GM21360 (cell line): ENCODE measurements at regions not wholly inside any gene's neighbourhood (a gene's known extent, or its start where the extent isn't known, plus 50 kb on each side); places are given as distances from the start of the nearest gene placed in this dataset.

ENCODE experiments used
- ATAC-seq: cut with Tn5 transposase; IDR thresholded peaks from one replicate; pipeline ENCODE4 v1.9.1; 2021; ENCODE audit warnings: mild to moderate bottlenecking, moderate library complexity; ENCODE audit not compliant: unreplicated experiment

DNA sequence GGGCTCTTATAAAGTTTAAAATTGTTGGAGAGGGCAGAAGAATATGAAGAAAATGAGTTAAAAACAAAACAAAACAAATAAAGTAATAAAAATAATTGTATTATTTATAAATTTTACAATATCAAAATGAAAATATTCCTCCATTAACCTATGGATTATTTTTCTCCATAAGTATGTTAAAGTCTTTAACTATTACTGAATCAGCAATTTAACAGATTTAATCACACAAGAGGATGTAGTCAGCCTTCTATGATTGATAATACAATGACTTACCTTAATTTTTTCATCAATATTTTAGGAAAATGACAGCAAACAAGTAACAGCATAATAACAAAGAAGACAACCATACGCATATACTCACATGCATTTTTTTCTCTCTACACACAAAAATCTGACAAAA lies 1195.3 kb upstream of the NUDT12 start:
- no peak for ATAC-seq

DNA sequence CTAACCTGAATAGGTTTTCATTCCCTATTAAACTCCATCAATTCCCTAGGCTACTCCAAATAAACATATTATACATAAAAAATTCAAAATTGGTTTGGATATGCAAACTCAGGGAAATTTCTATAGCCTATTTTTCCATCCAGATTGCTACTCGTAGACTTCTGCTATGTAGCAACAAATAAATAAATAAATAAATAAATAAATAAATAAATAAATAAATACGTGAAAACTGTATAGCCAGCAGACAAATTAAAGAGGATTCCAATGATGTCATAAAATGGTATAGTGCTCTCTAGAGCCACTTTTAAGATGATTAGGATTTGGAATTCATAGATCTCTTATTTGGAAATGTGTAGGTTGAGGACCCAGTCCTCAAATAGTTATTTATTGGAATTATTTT lies 1193.2 kb upstream of the NUDT12 start:
- no peak for ATAC-seq

DNA sequence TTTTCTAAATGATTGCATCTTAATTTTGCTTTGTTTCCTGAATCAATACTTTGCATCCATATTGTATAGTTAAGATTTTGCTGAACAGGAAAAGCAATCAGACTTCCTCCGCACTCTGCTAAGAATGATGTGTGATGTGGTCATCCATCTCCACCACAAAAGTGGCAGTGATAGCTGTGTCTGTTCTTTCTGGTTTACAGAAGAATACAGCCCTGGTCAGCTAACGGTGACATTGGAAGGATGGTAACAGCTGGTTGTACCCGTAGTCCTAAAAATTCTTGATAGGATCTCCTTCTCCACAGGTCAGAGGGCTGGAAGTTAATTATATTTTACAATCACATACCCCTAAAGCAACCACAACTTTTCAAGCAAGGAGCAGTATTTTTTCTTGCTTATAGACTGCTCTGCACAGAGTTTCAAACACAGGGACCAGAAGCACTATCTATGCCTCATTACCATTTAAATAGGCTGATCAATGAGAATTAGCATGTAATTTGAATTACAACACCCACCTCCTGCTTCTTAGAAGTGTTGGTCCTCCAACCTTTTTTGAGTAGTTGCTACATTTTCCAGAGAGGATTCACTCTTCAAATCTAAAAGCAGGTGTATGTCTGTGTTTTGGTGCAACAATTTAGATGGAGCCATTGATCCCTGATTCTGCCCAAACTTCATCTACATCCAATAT lies 1191.9 kb upstream of the NUDT12 start:
- ATAC-seq = no peak

DNA sequence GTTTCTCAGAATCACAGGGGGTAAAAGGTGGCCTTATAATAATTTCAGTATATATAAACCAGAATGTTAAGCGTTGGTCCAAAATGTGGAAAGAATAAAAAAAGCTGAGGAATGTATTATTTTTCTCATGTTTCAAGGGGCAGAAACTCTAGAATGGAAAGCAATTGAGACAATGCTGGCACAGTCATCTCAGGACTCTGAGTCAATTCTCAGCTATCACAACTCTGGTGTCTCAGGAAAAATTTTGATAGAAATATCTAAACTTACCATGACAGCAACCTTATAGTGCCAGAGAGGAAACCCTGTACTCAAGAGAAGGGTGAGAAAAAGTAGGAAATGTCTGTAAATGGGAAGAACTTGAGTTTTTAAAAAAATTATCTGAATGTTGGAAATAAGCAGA lies 1189.4 kb upstream of the NUDT12 start:
- ATAC-seq = no peak

DNA sequence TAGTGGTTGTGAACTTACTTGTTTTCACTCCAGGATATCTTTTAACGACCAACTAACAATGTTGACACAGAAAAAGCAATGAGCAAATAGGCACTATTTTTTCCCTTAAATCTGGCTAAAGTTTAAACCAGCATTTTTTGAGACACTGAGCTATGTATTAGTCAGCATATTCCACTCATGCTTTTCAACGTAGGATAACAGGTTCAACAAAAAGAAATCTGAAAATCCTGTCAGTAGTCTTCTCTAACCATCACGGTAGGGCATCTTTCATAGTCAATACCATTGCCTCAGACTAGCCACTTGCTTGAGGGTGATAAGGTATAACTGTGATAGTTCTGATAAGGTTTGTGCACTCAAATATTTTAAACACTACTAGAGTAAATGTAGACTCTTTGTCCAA lies 1177.3 kb upstream of the NUDT12 start:
- ATAC-seq = no peak

DNA sequence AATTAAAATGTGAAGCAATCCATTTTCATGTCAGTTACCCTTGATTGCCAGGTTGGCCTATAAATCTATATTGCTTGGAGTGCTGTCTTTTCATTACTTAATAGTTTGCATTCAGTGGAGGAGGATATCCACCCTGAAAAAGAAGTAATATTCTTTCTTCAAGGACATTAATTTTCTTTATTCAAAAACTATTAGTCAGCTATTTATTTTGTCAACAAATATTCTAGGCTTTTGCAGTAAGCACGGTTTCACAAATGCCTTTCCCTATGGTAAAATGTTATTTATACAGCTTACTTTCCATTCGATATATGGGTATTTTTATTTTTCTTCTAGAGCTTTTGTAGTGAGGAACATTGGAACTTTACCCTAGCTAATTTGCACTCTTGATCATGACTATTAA lies 1176.9 kb upstream of the NUDT12 start:
- ATAC-seq = no peak

DNA sequence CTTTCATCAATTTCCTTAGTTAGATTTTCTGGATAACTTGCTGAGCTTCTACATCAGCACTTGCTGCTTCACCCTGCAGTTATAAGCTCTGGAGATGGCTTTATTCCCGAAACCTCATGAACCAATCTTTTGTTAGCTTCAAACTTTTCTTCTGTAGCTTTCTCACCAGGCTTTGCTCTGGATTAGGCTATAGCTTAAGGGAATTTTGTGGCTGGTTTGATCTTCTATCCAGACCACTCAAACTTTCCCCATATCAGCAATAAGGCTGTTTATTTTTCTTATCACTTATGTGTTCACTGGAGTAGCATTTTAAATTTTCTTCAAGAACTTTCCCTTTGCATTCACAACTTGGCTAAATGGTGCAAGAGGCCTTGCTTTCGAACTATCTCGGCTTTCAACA lies 1173.5 kb upstream of the NUDT12 start:
- no peak for ATAC-seq

DNA sequence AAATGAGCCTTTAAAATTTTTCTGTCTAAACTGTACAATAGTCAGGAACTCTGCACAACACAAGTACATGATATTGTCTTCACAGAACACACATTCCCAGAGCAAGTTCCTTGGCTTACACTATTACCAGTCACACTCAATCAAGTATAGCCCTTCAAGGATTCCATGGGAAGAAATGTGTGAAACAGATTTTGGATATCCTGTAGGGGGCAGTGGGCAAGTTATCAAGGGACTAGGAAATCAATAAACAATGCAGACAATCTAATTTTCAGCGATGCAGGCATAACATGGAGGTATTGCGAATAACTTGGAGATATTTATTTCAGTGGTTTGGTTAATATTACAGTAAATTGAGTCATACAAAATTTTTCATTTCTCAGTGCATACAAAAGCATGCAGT lies 1171.5 kb upstream of the NUDT12 start:
- ATAC-seq = no peak

DNA sequence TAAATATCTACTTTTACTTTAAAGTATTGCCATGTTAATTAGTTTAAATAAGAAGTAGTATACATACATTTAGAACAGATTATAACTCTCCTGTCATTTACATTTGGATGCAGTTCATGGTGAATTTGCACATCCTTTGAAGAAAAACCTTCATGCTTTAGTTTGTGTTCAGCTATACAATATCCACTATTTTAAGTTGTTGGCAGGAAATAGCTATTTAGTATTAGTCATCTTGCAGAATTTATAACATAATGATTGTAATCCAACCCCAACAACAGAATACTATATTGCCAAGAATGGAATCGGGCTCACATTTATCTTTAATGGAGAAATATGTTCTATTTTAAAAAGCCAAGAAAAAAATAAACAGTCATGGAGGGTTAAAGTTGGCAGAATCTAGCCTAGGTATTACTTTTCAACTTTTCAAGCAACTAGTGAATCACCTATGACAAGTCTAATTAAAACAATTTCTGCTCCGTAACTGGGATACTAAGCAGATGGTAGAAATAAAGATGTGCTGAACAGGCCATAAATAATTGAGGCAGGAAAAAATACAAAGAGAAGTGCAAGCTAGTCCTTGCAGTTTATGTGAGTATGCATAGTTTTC lies 1170.6 kb upstream of the NUDT12 start:
- ATAC-seq = no peak

DNA sequence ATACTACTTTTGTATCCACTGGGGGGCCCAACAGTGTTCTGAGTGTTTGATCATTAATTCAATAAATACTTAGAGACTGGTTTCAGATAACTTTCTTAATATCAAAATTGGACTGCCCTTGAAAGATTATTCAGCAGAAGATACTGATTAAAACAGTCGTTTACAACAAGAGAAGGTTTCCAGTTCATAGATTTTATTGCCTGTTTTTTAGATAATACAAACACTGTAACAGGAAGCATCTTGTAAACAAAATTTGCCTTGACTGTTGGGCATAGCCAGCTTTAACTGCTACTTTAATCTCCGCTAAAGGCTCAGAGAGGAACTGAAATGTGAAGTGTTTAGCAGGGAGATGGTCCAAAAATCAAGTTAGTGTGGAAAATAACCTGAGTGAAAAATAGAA lies 1168.7 kb upstream of the NUDT12 start:
- ATAC-seq = no peak

DNA sequence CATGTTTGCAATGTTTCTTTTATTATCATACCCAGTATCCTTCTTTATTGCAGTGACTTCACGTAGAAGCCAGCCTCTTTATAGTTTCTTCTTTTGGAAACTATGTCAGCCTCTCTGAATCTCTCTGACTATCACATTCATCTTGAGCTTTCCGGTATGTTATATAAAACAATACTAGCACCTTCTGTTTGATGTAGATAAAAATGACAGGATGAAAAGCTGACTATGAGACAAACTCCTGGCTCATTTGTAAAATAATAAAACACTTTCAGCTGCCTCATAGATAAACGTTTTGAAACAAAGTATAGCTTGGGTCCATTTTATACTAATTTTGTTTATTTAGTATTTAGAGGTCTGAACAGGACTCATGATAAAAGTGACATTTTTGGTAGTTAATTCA lies 1145.4 kb upstream of the NUDT12 start:
- ATAC-seq = no peak

DNA sequence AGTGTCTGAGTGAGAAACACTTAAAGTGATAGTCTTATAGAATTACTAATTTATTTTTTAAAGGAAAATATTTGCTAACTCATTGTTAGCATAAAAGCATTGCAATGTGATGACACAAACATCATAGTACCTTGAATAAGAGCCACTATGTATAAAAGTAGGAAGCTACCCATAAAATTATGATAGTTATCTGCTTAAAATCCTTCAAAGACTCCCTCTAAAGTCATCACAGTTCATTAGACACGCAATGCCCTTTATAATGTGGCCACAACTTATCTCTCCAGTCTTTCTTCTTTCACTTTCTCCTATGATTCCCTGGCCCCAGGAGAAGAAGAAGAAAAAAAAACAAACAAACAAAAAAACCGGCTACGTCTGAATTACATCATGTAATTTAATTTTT lies 1144.0 kb upstream of the NUDT12 start:
- no peak for ATAC-seq

DNA sequence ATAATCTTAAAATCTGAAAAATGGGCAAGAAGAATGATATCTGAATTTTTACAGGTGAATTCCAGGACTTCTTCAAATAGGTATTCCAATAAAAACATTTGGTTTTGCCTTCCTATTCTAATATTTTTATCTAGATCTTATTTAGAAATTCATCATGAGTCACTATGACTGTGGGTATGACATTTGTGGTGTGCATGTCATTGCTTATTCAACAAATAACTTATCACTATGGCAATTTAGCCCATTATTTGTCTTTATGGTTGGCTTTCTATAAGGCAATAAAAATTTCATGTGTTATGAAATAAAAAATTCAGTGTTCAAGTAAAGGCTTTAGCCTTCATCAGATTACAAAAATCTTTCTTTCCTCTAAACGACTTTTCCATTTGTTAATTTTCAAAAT lies 1139.6 kb upstream of the NUDT12 start:
- ATAC-seq = no peak

DNA sequence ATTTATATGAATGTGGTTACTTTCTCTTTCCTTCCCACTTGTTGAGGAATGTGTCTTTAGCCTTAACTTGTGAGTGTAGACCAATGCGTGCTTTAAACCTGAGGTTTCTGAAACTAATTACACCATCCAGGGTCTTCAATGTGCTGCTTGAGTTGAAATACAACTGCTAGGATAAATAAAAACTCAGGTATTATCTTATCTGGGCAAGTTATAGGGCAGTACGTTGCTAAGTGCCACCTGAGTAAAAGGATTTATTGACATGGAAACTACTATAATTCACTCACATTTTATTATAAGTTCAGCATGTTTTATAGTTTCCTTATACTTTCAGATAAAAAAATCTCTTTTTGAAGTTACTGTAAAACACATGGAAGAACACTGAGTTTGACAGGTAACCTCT lies 1136.8 kb upstream of the NUDT12 start:
- no peak for ATAC-seq

DNA sequence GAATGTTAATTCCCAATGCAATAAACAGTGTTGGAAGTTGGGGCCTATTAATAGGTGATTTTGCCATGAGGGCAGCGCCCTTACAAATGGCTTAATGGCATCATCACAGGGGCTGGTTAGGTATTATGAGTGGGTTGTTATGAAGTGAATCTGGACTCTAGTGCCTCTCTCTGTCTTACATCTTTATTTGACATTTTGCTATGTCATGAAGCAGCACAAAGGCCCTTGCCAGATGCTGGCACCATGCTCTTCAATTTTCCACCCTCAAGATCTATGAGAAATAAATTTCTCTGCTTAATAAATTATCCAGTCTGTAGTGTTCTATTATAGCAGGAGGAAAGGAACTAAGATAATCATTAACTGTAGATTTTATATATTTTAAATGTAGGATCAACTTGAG lies 1098.7 kb upstream of the NUDT12 start:
- no peak for ATAC-seq

DNA sequence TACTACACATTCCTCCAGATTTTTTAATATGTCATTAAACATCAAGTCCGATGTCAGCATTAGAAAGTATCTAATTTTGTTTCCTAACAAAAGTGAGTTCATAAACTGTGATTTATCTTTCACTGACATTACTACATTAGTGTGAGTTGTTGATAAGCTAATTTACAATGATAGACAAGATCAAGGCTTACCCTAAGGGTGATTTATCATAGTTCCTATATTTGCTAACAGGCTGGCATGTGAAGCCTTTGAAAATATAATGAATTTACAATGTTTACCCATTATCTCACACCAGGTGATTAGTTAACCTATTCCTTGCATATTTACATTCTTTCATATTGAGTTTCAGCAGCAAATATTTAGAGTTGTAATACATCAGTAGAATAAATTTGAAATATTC lies 1096.9 kb upstream of the NUDT12 start:
- no peak for ATAC-seq

DNA sequence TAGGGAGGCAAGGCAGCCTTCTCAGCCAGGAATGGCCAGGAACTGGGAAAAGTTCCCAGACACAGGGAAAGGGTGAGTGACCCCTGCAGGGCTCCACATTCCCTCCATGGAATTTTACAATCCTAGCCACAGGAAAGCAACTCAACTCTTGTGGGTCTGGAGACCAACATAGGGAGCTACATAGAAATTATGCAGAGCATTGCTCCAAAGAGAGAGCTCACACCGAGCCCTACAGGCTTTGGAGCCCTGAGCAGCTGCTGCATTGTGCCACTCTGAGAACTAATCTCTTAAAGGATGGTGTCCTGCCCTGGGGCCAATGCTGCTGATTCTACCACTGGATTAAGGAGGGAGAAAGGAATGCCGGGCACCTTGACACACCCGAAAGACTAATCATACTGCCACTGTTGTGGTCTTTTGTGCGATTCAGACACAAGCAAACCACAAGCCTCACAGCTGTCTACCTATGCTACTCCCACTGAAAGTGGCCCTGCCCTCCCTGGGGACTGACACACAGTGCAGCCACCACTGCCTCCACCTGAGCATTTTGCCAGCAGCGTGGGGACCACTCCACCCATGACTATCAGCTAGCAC lies 1089.8 kb upstream of the NUDT12 start:
- no peak for ATAC-seq

DNA sequence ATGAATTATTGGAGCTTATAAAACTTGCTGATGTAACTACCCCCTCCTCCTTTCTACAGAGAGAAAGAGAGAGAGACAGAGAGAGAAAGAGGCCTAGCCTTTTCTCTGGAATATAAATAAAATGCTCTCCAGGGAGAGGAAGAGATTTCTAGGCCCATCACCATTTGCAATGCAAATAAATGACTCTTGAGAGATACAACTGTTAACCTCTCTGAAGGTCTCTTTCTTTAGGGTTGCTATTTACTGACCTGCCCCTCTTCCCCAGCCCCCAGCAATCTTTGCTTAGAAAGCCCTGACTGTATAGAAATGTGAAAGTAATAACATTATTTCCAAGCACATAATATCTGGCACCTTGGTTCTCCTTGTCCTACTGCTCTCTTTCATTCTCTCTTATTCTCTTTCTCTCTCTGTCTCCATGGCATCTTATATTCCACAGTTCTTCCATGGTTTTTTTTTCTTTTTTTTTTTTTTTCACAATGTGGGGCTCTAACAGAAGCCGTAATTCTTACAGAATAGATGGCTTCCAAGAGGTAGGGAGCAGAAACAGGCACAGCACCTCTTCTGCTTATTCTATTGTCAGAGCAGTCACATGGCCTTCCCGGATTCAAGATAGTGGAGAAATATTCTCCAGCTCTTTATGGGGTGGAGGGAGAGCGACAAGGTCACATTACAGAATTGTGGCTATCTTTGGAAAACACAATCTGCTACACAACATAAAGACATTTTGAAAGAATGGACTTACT lies 1087.9 kb upstream of the NUDT12 start:
- ATAC-seq = no peak

DNA sequence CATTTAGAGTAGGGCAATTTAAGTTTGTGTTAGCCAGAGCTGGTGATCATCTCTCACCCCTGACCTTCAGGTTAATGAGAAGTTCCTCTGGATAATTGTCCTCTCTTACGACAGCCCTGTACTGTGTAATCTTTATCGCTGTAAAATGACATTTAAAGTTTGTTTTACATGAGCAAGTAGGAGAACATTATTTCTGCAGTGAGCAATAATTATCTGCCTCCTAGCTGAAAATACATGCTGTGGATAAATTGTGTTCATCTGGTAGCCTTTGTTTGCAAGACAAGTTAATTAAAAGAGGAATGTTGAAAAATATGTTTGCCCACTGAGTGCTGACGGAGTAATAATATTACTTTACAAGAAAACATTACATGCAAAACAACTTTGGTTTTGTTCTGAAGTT lies 1083.8 kb upstream of the NUDT12 start:
- no peak for ATAC-seq

DNA sequence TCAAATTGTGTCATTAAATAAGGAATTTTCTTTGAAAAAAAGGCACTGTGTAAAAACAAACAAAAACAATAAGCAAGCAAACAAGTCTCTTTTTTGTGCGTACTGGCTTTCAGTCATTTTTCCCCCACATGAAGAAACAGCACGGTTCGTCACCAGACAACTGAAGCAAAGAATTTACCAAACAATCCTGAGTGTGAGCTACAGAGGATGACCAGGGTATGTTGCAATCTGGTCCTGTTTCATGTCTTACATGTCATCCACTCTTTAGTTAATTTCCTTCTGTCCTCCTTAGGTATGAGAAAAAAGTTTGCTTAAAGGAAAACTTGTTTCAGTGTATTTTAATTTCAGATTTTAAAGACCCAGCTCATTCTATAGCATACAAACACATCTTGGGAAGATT lies 1080.7 kb upstream of the NUDT12 start:
- ATAC-seq = no peak

DNA sequence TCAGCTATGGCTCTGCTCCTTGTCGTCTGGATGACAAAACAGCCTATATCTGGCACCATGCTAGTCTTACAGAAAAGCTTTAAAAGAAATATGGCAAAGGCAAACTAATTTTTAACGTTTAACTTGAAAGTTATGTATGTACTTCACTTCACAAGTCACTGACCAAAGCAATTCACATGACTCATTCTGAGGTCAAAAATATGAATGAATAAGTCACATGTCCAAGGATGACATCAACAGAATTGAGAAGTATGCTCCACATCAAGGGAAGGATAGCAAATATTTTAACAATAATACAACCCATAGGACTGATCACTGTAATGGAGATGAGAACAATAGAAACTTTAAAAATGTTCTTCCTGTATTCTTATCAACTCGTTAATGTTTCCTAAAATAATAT lies 1072.6 kb upstream of the NUDT12 start:
- no peak for ATAC-seq

DNA sequence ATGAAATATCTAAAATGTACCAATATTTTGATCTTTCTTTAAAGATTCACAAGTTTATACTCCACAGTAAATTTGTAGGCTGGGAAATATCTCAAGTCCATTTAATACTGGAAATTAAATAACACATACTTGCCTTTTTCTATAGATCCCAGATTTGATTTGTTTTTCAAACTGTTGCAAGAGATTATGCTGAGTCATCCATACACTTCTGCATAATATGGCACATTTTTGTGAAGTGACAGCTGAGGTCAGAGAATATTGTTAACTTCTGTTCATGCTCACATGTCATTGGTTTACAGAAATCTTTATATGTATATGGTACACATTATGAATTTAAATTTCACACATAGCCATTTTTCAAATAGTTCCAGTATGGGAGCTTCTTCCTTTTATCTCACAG lies 1066.3 kb upstream of the NUDT12 start:
- ATAC-seq = no peak
